SK-N-MC (cell line): ENCODE measurements at regions not wholly inside any gene's neighbourhood (a gene's known extent, or its start where the extent isn't known, plus 50 kb on each side); places are given as distances from the start of the nearest gene placed in this dataset.
"Not testable (repeated sequence)": the region's sequence is repeated elsewhere in the genome, so short reads cannot be mapped to it uniquely, and the experiment has no call there.

Source experiments
- EZH2 ChIP-seq: fragments of 200-600 bp; sonication (generic); IDR thresholded peaks from one replicate; pipeline ENCODE4 v1.6.1; 2017; ENCODE audit warnings: antibody characterized with exemption
- POLR2AphosphoS5 ChIP-seq: IDR thresholded peaks from 2 replicates; pipeline ENCODE4 v1.6.1; 2012; ENCODE audit warnings: mild to moderate bottlenecking, low read depth, low read length, borderline replicate concordance

DNA sequence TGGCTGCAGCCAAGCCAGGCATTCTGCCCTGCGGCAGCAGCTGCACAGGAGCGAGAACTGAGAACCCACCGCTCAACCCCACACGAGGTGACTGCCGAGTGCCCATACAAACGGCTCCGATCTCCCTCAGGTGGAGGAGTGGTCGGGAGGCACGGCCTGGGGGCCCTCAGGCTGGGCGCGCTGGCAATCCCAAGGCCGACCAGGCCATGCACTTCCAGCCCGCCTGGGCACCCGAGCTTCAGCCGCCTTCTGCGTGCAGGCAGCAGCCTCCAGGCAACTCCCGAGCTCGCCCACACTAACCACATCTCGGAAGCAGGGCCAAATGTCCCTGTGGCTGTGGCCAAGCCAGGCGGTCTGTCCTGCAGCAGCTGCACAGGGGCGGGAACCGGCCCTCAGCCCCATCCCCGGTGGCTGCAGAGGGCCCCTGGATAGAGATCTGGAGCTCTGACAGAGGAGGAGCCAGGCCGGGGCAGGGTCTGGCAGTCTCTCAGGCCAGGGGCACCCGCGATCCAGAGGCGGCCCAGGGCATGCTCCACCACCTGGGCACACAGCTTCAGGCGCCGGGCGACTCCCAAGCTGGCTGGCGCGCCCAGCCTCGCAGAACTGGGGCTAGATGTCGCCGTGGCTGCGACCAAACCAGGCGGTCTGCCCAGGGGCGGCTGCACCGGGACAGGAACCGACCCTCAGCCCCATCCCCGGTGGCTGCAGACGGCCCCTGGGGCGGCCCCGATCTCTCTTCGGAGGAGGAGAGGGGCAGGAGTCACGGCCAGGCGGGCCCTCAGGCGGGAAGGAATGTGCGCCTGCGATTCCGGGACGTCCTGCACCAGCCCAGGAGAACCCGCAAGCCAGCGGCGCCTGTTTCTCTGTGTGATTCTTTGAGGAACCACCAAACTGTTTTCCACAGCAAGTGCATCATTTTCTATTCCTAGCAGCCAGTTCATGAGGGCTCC, 538.0 kb downstream of the CWH43 start:
- not testable (repeated sequence) for TF ChIP-seq POLR2AphosphoS5, EZH2
